H1 (cell line): ENCODE measurements at regions not wholly inside any gene's neighbourhood (a gene's known extent, or its start where the extent isn't known, plus 50 kb on each side); places are given as distances from the start of the nearest gene placed in this dataset.

Experiments
- CTCF ChIA-PET: fragments of 300-600 bp; sonication (Branson Sonifier 250); formaldehyde crosslinking; loops from one replicate; lab custom pipeline; 2021; ENCODE audit not compliant: partially characterized antibody; lab: Charles Lee
- POLR2A ChIA-PET: fragments of 300-600 bp; sonication (Branson Sonifier 250); formaldehyde crosslinking; loops from one replicate; lab custom pipeline; 2021; ENCODE audit warnings: inconsistent platforms; ENCODE audit not compliant: partially characterized antibody; lab: Charles Lee
- DNase-seq, 2 experiments: peaks; one replicate each; pipeline versions ENCODE4 v3.0.0 to v3.0.0-alpha.2; 2010 to 2022; ENCODE audit warnings: low spot score in 2 of 2, low read depth in 1 of 2, mixed read lengths in 1 of 2
- FAIRE-seq: peaks from 2 replicates; lab custom pipeline; 2011; peaks lifted over from hg19 to GRCh38; lab: Jason Lieb, UNC
- H2AFZ ChIP-seq: 2 replicates; pipeline ENCODE4 v1.8.1; 2012; ENCODE audit warnings: low read length, inconsistent platforms
- H2AK5ac ChIP-seq: 2 replicates; pipeline ENCODE4 v1.6.1; 2013; ENCODE audit warnings: low read depth, low read length
- H2BK120ac ChIP-seq: replicated peaks from 2 replicates; pipeline ENCODE3; 2013; ENCODE audit warnings: low read depth, low read length, inconsistent platforms
- H2BK12ac ChIP-seq: 2 replicates; pipeline ENCODE4 v1.6.1; 2013; ENCODE audit warnings: low read depth, low read length
- H2BK15ac ChIP-seq: 2 replicates; pipeline ENCODE4 v1.6.1; 2013; ENCODE audit warnings: low read length
- H2BK20ac ChIP-seq: 2 replicates; pipeline ENCODE4 v1.6.1; 2013; ENCODE audit warnings: low read length
- H2BK5ac ChIP-seq: 2 replicates; pipeline ENCODE4 v1.6.1; 2013; ENCODE audit warnings: low read depth, low read length
- H3K14ac ChIP-seq: 2 replicates; pipeline ENCODE4 v1.6.1; 2013; ENCODE audit warnings: inconsistent platforms; ENCODE audit not compliant: insufficient read length
- H3K18ac ChIP-seq: 2 replicates; pipeline ENCODE4 v1.6.1; 2013; ENCODE audit warnings: low read length; ENCODE audit errors: extremely low read depth
- H3K23ac ChIP-seq: 2 replicates; pipeline ENCODE4 v1.6.1; 2013; ENCODE audit warnings: inconsistent platforms; ENCODE audit not compliant: insufficient read length
- H3K23me2 ChIP-seq: 2 replicates; pipeline ENCODE4 v1.6.1; 2013; ENCODE audit warnings: low read depth, low read length
- H3K27ac ChIP-seq: 2 replicates; pipeline ENCODE4 v1.6.1; 2011; ENCODE audit warnings: low read depth, low read length, inconsistent platforms
- H3K27me3 ChIP-seq, 4 experiments: replicated peaks in 1 of 4; 1 replicate in 1 of 4; 2 replicates in 3 of 4; pipeline versions ENCODE4 v1.6.1 to v1.8.1; 2011 to 2013; ENCODE audit warnings: low read length in 3 of 4, mild to moderate bottlenecking in 3 of 4, inconsistent platforms in 2 of 4, mixed read lengths in 2 of 4, moderate library complexity in 1 of 4; ENCODE audit not compliant: control insufficient read depth in 3 of 4, insufficient read depth in 3 of 4; ENCODE audit errors: extremely low read depth in 1 of 4
- H3K36me3 ChIP-seq, 4 experiments: 2 replicates each; pipeline versions ENCODE4 v1.6.1 to v1.8.1; 2011 to 2013; ENCODE audit warnings: mild to moderate bottlenecking in 4 of 4, low read length in 3 of 4, moderate library complexity in 2 of 4, control low read depth in 1 of 4, inconsistent platforms in 1 of 4; ENCODE audit not compliant: insufficient read depth in 4 of 4, control insufficient read depth in 2 of 4
- H3K4ac ChIP-seq: replicated peaks from 2 replicates; pipeline ENCODE3; 2013; ENCODE audit warnings: low read length, low read depth, mixed read lengths, inconsistent platforms; ENCODE audit not compliant: insufficient read length
- H3K4me1 ChIP-seq, 4 experiments: replicated peaks in 1 of 4; 1 replicate in 1 of 4; 2 replicates in 3 of 4; pipeline versions ENCODE4 v1.6.1 to v1.8.1; 2011 to 2013; ENCODE audit warnings: low read length in 3 of 4, inconsistent platforms in 2 of 4, mixed read lengths in 1 of 4; ENCODE audit not compliant: insufficient read depth in 4 of 4, control insufficient read depth in 3 of 4
- H3K4me2 ChIP-seq, 2 experiments: 2 replicates each; pipeline versions ENCODE4 v1.6.1 to v1.8.1; 2011 to 2013; ENCODE audit warnings: low read depth in 2 of 2, low read length in 2 of 2, control low read depth in 1 of 2, inconsistent platforms in 1 of 2, mild to moderate bottlenecking in 1 of 2; ENCODE audit not compliant: insufficient read depth in 1 of 2
- H3K4me3 ChIP-seq, 4 experiments: fragments of 200-600, 300-600 bp in 1 of 4; sonication (generic), shearing (Covaris generic), sonication (Bioruptor Twin) in 1 of 4; 2 replicates each; pipeline versions ENCODE4 v1.5.1 to v1.8.1; 2011 to 2016; ENCODE audit warnings: low read length in 4 of 4, low read depth in 3 of 4, control low read depth in 2 of 4, inconsistent platforms in 2 of 4, mild to moderate bottlenecking in 2 of 4, mixed read lengths in 1 of 4, moderate library complexity in 1 of 4; ENCODE audit not compliant: insufficient read depth in 2 of 4; ENCODE audit errors: extremely low read depth in 1 of 4
- H3K56ac ChIP-seq: replicated peaks from 2 replicates; pipeline ENCODE3; 2013; ENCODE audit warnings: low read depth, mild to moderate bottlenecking, mixed read lengths, low read length, inconsistent platforms; ENCODE audit not compliant: insufficient read length
- H3K79me1 ChIP-seq: 2 replicates; pipeline ENCODE4 v1.6.1; 2013; ENCODE audit warnings: low read depth, low read length, control low read depth
- H3K79me2 ChIP-seq, 2 experiments: 2 replicates each; pipeline versions ENCODE4 v1.6.1 to v1.8.1; 2012 to 2013; ENCODE audit warnings: low read length in 2 of 2, mild to moderate bottlenecking in 2 of 2, inconsistent platforms in 1 of 2; ENCODE audit not compliant: insufficient read depth in 2 of 2, control insufficient read depth in 1 of 2
- H3K9ac ChIP-seq, 4 experiments: replicated peaks in 1 of 4; 1 replicate in 1 of 4; 2 replicates in 3 of 4; pipeline versions ENCODE4 v1.6.1 to v1.8.1; 2011 to 2013; ENCODE audit warnings: low read depth in 3 of 4, low read length in 3 of 4, control low read depth in 2 of 4, mild to moderate bottlenecking in 2 of 4, moderate library complexity in 2 of 4, inconsistent platforms in 1 of 4; ENCODE audit errors: extremely low read depth in 1 of 4
- H3K9me3 ChIP-seq, 2 experiments: 2 replicates each; pipeline versions ENCODE4 v1.6.1 to v1.8.1; 2012 to 2013; ENCODE audit warnings: mild to moderate bottlenecking in 2 of 2, moderate library complexity in 2 of 2, control low read depth in 1 of 2, inconsistent platforms in 1 of 2, low read depth in 1 of 2, low read length in 1 of 2, mixed read lengths in 1 of 2; ENCODE audit not compliant: insufficient read depth in 2 of 2
- H4K20me1 ChIP-seq, 2 experiments: replicated peaks in 1 of 2; 2 replicates each; pipeline versions ENCODE3 to v1.8.1; 2011 to 2013; ENCODE audit warnings: inconsistent platforms in 2 of 2, low read length in 2 of 2, mild to moderate bottlenecking in 1 of 2; ENCODE audit not compliant: insufficient read depth in 2 of 2, control insufficient read depth in 1 of 2
- H4K5ac ChIP-seq: 2 replicates; pipeline ENCODE4 v1.6.1; 2013; ENCODE audit warnings: low read length, low read depth, mixed read lengths, inconsistent platforms; ENCODE audit not compliant: insufficient read length
- H4K8ac ChIP-seq: 2 replicates; pipeline ENCODE4 v1.8.0; 2013; ENCODE audit warnings: mild to moderate bottlenecking, moderate library complexity, low read length, inconsistent platforms; ENCODE audit not compliant: insufficient read depth; ENCODE audit errors: extremely low read depth
- H4K91ac ChIP-seq: replicated peaks from 2 replicates; pipeline ENCODE3; 2013; ENCODE audit warnings: low read length, mixed read lengths, inconsistent platforms; ENCODE audit not compliant: insufficient read length
- ATF3 ChIP-seq: IDR thresholded peaks from 2 replicates; pipeline ENCODE4 v1.6.1; 2011; ENCODE audit warnings: low read depth, mild to moderate bottlenecking, low read length; ENCODE audit not compliant: insufficient read depth
- CREB1 ChIP-seq: IDR thresholded peaks from 2 replicates; pipeline ENCODE4 v1.6.1; 2012; ENCODE audit warnings: inconsistent platforms
- EGR1 ChIP-seq: IDR thresholded peaks from 2 replicates; pipeline ENCODE4 v1.6.1; 2011; ENCODE audit warnings: low read depth, low read length, borderline replicate concordance
- KDM4A ChIP-seq: IDR thresholded peaks from one replicate; pipeline ENCODE4 v1.7.1; 2012; ENCODE audit warnings: low read depth, mild to moderate bottlenecking, moderate library complexity, low read length, inconsistent platforms; ENCODE audit not compliant: severe bottlenecking
- KDM5A ChIP-seq: fragments of 200-600 bp; IDR thresholded peaks from 2 replicates; pipeline ENCODE4 v1.7.1; 2012; ENCODE audit warnings: mild to moderate bottlenecking, low read length, inconsistent platforms, mixed read lengths
- MAFK ChIP-seq: IDR thresholded peaks from 2 replicates; pipeline ENCODE4 v1.6.1; 2012; ENCODE audit warnings: low read depth, mild to moderate bottlenecking, improper control_type of control experiment, low read length
- RNF2 ChIP-seq: fragments of 200-900, 300-1000 bp; sonication (generic); IDR thresholded peaks from 2 replicates; pipeline ENCODE4 v1.7.1; 2016; ENCODE audit warnings: borderline replicate concordance, low read depth, mild to moderate bottlenecking, antibody characterized with exemption, low read length; ENCODE audit not compliant: poor library complexity, severe bottlenecking; ENCODE audit errors: missing control alignments
- TAF7 ChIP-seq: optimal IDR thresholded peaks from 2 replicates; pipeline ENCODE3; 2011; ENCODE audit warnings: low read depth, mild to moderate bottlenecking, inconsistent platforms, low read length, moderate library complexity, borderline replicate concordance
- ZNF274 ChIP-seq: IDR thresholded peaks from 2 replicates; pipeline ENCODE4 v1.7.0; 2012; ENCODE audit warnings: low read length, borderline replicate concordance; ENCODE audit errors: extremely low read depth
- WGBS, 2 experiments: shearing (Covaris generic) in 1 of 2; methylation state at CpG; one replicate each; pipeline versions ENCODE4 v1.1.6 to v1.1.7; 2013 to 2015; ENCODE audit warnings: low lambda C conversion rate in 2 of 2, mixed read lengths in 2 of 2, inconsistent platforms in 1 of 2, low coverage in 1 of 2, missing lambda C conversion rate in 1 of 2; ENCODE audit not compliant: insufficient replicate concordance in 2 of 2, insufficient coverage in 1 of 2, insufficient read length in 1 of 2; ENCODE audit errors: extremely low coverage in 1 of 2, missing lambda C conversion rate in 1 of 2; 5-methylcytosine and 5-hydroxymethylcytosine counted together

GRCh38 chr12:4051596-4051995, 178.4 kb upstream of the PARP11 start:
- H3K36me3 ChIP-seq, result no peaks in the 10 kb centered on the region
- ChIA-PET CTCF (interaction anchor here (0.7 to 1.8 kb wide), 6 partner anchors 15 to 168 kb away, joined by 3 to 4 read pairs (median 4); no protein-coding TSS in a partner anchor), POLR2A (interaction anchor here (0.6 to 1.1 kb wide), 2 partner anchors 222 to 245 kb away, joined by 3 read pairs; partner anchors contain the start of gene CCND2)
- no peaks in the 10 kb centered on the region for H3K79me2 ChIP-seq
- H3K27ac ChIP-seq, result no peak overlapping the region
- H3K4me2 ChIP-seq, result no peak overlapping the region
- no peak overlapping the region for H2BK5ac ChIP-seq
- H3K23ac ChIP-seq, result no peak overlapping the region
- H2BK20ac ChIP-seq, result no peak overlapping the region
- TF ChIP-seq KDM4A (no peak), RNF2 (no peak), EGR1 (no peak), ZNF274 (no peak), MAFK (no peak), KDM5A (no peak), TAF7 (no peak), ATF3 (no peak), CREB1 (no peak)
- no peak overlapping the region for H4K91ac ChIP-seq
- FAIRE-seq, result no peak
- no peak overlapping the region for H3K56ac ChIP-seq
- H3K9me3 ChIP-seq, result no peaks in the 10 kb centered on the region
- peaks cover 0 to 5% (median 0%) of the 10 kb centered on the region in 4 experiments; a peak in 1 of 7 replicates for H3K4me1 ChIP-seq
- no peak overlapping the region for H2AFZ ChIP-seq
- H3K14ac ChIP-seq, result no peak overlapping the region
- no peaks in the 10 kb centered on the region for H3K79me1 ChIP-seq
- H3K9ac ChIP-seq, result no peak overlapping the region
- H2AK5ac ChIP-seq, result no peak overlapping the region
- no peaks in the 10 kb centered on the region for H3K23me2 ChIP-seq
- H4K5ac ChIP-seq, result no peak overlapping the region
- no peak overlapping the region for H3K4ac ChIP-seq
- H4K20me1 ChIP-seq, result no peaks in the 10 kb centered on the region
- whole genome bisulfite sequencing, 2 experiments, result 70% methylated on average over 1 of the region's 1 CpG; no CpG with 5 or more reads in 1 of the 2 experiments
- no peak for DNase-seq
- no peak overlapping the region for H2BK15ac ChIP-seq
- H3K27me3 ChIP-seq, result no peaks in the 10 kb centered on the region; a peak in 1 of 7 replicates
- no peak overlapping the region for H3K18ac ChIP-seq
- H3K4me3 ChIP-seq, result no peak overlapping the region
- H4K8ac ChIP-seq, result no peak overlapping the region
- no peak overlapping the region for H2BK120ac ChIP-seq
- H2BK12ac ChIP-seq, result no peak overlapping the region
